GM19455 (cell line): ENCODE measurements at regions not wholly inside any gene's neighbourhood (a gene's known extent, or its start where the extent isn't known, plus 50 kb on each side); places are given as distances from the start of the nearest gene placed in this dataset.
"Not testable (repeated sequence)": the region's sequence is repeated elsewhere in the genome, so short reads cannot be mapped to it uniquely, and the experiment has no call there.

ENCODE experiments used
- ATAC-seq: cut with Tn5 transposase; IDR thresholded peaks from one replicate; pipeline ENCODE4 v1.9.1; 2021; ENCODE audit not compliant: unreplicated experiment

DNA sequence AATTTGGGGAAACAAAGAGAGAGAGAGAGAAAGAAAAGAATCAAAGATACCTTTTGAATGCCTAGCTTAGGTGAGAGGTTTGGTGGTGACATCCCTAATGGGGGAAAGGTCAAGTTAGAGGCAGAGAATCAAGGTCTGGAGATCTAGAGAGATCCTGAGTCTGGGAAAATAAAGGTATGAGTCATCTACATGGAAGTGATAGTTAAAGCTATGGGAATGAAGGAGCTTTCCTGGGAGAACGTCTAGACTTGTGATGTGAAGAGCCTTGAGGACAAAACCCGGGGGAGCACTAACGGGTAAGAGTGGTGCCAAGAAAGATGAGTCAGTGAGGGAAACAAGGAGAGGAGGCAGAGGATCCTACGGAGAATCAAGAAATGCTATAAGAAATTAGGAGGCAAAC lies 110.8 kb upstream of the RUNX1 start:
- no peak for ATAC-seq

DNA sequence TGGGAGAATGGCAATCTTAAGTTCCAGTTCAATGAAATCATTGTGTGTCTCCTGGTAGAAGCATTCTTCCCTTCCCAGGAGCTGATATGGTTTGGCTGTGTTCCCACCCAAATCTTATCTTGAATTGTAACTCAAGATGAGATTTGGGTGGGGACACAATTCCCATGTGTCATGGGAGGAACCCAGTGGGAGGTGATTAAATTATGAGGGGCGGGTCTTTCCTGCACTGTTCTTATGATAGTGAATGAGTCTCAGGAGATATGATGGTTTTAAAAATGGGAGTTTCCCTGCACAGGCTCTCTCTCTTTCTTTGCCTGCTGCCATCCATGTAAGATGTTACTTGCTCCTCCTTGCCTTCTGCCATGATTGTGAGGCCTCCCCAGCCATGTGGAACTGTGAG lies 108.3 kb upstream of the RUNX1 start:
- not testable (repeated sequence) for ATAC-seq

DNA sequence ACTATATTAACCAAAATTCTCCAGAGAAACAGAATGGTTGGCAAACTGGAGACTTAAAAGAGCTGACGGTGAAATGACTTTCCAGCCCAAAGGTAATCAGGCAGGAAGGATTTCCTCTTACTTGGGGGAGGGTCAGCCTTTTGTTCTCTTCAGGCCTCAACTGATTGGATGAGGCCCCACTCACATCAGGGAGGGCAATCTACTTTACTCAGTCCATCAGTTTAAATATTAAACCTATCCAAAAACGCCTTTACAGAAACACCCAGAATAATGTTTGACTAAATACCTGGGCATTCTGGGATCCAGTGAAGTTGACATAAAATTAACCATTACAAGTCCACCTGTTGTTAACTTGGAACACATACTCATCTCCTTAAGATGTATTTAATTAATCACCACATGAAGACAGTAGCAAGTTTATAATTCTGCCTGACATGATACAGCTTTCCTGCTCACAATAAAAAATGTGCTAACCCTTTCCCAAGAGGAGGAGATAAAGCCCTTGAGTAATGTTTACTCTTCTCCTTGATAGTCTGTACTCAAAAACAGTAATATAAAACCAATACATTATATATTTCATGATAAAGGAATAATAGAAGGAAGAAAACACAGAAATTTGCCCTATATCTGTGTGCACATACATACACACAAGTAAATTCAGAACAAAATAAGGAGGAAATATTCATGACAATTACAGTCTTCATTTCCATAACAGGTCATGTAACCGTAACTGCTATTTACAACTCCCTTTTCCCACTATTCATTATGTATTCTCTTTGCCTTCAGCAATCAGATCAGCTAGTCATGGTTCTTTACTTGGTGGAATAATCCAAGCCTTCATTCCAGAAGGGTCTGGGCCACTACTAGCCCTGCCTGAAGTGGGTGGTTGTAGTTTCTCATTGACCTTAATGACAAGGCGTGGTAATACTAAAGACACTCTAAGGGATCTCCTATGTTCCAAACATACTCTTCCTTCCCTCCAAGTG lies 107.5 kb upstream of the RUNX1 start:
- no peak for ATAC-seq

- ATAC-seq, result no peak
Observed at GRCh38 chr21:35154788-35155187, 105.7 kb upstream of the RUNX1 start.

GRCh38 chr21:35153671-35154070 lies 104.6 kb upstream of the RUNX1 start:
- no peak for ATAC-seq

- ATAC-seq, result no peak
Observed at GRCh38 chr21:35150562-35151226, 101.6 kb upstream of the RUNX1 start.

- ATAC-seq, result no peak
Observed at GRCh38 chr21:35149698-35150097, 100.6 kb upstream of the RUNX1 start.

- ATAC-seq, result no peak
Observed at GRCh38 chr21:35147439-35147838, 98.3 kb upstream of the RUNX1 start.

DNA sequence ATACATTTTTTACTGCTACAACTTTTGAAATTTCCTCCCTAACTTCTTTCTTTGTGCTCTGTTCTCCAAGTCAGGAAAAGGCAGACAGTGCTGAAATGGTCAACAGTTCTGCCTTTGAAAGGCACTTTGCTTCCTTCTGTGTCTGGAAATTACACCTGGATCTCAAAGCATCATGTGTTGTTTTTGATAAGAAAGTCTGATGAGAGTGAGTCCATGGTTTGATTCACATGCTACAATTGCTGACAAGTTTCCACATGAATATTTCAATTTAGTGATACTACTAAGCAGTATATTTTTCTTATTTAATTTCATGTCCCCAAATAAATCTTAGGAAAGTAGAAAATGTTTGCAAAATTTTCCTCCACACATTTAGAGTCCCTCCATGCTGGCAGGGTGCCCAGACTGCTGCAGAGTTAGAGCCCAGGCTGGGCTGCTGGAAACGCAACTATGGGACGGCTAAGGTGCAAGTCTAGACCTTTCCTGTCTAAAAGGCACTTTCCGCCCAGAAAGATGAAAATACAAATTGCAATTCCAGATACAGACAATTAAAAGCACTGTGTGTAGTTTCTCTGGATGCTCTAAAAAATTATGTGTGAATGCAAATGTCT lies 96.6 kb upstream of the RUNX1 start:
- no peak for ATAC-seq

DNA sequence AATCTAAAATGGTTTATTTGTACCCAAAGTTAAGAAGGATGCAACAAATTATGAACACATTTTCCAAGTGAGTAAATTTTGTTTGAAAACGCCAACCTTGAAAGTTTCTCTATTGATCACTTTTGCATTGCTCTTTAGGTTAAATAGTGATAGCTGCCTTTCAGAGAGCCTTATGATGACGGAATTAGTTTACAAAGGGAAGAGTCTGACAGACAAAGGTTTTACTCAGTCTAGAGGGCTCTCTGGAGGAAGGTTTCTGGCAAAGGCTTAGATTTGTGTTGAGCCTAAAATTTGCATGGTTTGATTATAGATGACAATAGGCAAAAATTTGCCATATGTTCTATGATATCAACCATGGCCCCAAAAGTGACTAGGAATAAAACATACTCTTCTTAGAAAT lies 95.9 kb upstream of the RUNX1 start:
- ATAC-seq, result no peak

- ATAC-seq, result no peak
Observed at GRCh38 chr21:35142036-35142815, 93.1 kb upstream of the RUNX1 start.

GRCh38 chr21:35139382-35139715 lies 90.2 kb upstream of the RUNX1 start:
- ATAC-seq, result no peak

GRCh38 chr21:35138665-35139381 lies 89.7 kb upstream of the RUNX1 start:
- ATAC-seq, result no peak

DNA sequence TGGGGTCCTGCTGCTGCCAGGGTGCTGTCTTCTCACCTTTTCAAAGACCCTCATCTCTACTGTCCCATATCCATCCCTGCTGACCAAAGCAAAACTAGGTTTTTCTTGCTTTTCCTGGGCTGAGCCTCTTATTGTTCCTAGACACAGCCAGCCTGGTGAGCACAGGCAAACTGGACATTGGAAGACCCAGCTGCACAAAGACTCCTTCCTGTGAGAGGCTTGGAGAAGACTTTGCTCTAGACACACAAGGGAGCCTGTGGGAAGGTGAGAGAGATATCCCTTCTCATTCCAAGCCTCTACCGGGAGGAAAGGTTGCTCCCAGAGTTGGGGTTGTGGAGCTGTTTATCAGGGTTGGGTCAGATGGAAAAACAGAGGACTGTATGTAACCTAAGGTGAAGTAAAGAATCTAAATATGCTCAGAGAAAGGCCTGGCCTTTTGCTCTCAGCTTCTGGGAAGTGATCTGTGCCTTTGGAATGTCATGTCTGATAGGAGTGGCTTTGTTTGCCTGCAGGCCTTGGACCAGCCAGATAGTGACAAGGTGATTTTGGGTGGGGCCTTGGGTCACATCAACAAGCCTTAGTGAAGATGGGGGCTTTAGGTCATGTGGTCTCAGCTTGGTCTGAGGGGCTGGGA lies 87.6 kb upstream of the RUNX1 start:
- ATAC-seq, result no peak

- no peak for ATAC-seq
Observed at GRCh38 chr21:35136106-35136505, 87.0 kb upstream of the RUNX1 start.

- ATAC-seq, result no peak
Observed at GRCh38 chr21:35135481-35135880, 86.4 kb upstream of the RUNX1 start.

DNA sequence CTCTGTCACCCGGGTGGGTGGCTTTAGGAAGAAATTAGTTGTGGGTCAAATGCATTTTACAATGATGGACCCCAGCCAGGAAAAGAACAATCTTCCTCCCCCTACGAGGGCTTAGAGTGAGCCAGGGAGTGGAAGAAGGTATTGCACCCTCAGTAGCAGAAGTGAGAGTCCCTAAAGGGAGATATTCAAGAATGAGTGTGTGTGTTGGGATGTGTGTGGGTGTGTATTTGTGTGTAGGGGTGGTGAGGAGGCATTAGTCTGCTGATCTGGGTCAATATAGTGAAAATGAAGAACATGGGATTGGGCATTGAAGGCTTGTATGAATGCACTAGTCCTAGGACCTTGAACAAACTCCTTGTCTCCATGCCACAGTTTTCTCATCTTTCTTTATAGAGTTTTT lies 85.2 kb upstream of the RUNX1 start:
- ATAC-seq, result no peak

- ATAC-seq, result no peak
Observed at GRCh38 chr21:35128536-35128935, 79.4 kb upstream of the RUNX1 start.

GRCh38 chr21:35127851-35128250 lies 78.7 kb upstream of the RUNX1 start:
- no peak for ATAC-seq

DNA sequence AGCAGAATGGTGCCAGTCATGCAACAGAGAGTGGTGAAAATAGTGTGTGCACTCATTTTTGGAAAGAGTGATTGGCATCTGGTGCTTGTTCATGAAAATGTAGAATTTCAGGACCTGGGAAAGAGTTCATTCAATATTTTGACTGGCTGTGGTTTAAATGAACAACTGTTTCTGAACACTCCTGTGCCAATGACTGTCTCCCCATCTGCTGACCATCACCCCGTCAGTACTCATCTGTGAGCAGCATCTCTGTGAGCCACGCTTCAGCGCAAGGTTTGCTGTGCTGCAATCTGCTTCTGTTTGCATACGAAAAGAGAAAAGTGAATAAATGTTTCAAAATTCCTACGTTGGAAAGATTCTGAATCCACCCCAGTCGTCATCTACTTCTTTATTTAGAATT lies 77.9 kb upstream of the RUNX1 start:
- no peak for ATAC-seq
